ENCODE measurements at regions not wholly inside any gene's neighbourhood (a gene's known extent, or its start where the extent isn't known, plus 50 kb on each side); places are given as distances from the start of the nearest gene placed in this dataset.
A peak's percentile ranks its signal among the peaks of the same experiment; 100 is the strongest.

GRCh38 chr14:87013583-87013982 is 979.4 kb downstream of the GALC start:
- in situ Hi-C loops (cut with HindIII; ENCODE audit: low sequenced_read_pairs): no loop called here
- DNase-seq (ENCODE audit: low read depth): peak; percentile 19
- TF ChIP-seq CTCF (IDR thresholded peaks at IDR 0.05; ENCODE audit: low read depth, low read length, missing control alignments): no peak
- no peak overlapping the region for H3K4me3 ChIP-seq (ENCODE audit: low read depth, low read length)

GRCh38 chr14:87008965-87009364 is 984.0 kb downstream of the GALC start:
- no peak for DNase-seq (ENCODE audit: low read depth)
- H3K4me3 ChIP-seq (ENCODE audit: low read depth, low read length): no peak overlapping the region
- in situ Hi-C loops (cut with HindIII; ENCODE audit: low sequenced_read_pairs): no loop called here
- no peak for TF ChIP-seq CTCF (IDR thresholded peaks at IDR 0.05; ENCODE audit: low read depth, low read length, missing control alignments)

- TF ChIP-seq CTCF (IDR thresholded peaks at IDR 0.05; ENCODE audit: low read depth, low read length, missing control alignments): no peak
- H3K4me3 ChIP-seq (ENCODE audit: low read depth, low read length): no peak overlapping the region
- DNase-seq (ENCODE audit: low read depth): no peak
- in situ Hi-C loops (cut with HindIII; ENCODE audit: low sequenced_read_pairs): no loop called here
Observed at GRCh38 chr14:87005280-87005679, 987.7 kb downstream of the GALC start.

- no peak for DNase-seq (ENCODE audit: low read depth)
- no peak for TF ChIP-seq CTCF (IDR thresholded peaks at IDR 0.05; ENCODE audit: low read depth, low read length, missing control alignments)
- H3K4me3 ChIP-seq (ENCODE audit: low read depth, low read length): no peak overlapping the region
- in situ Hi-C loops (cut with HindIII; ENCODE audit: low sequenced_read_pairs): no loop called here
Observed at GRCh38 chr14:87002776-87003175, 990.2 kb downstream of the GALC start.

GRCh38 chr14:87001333-87001732 is 991.6 kb downstream of the GALC start:
- DNase-seq (ENCODE audit: low read depth): no peak
- in situ Hi-C loops (cut with HindIII; ENCODE audit: low sequenced_read_pairs): no loop called here
- H3K4me3 ChIP-seq (ENCODE audit: low read depth, low read length): no peak overlapping the region
- TF ChIP-seq CTCF (IDR thresholded peaks at IDR 0.05; ENCODE audit: low read depth, low read length, missing control alignments): no peak

- no peak overlapping the region for H3K4me3 ChIP-seq (ENCODE audit: low read depth, low read length)
- in situ Hi-C loops (cut with HindIII; ENCODE audit: low sequenced_read_pairs): no loop called here
- DNase-seq (ENCODE audit: low read depth): no peak
- TF ChIP-seq CTCF (IDR thresholded peaks at IDR 0.05; ENCODE audit: low read depth, low read length, missing control alignments): no peak
Observed at GRCh38 chr14:87000081-87000480, 992.9 kb downstream of the GALC start.

- TF ChIP-seq CTCF (IDR thresholded peaks at IDR 0.05; ENCODE audit: low read depth, low read length, missing control alignments): no peak
- no peak for DNase-seq (ENCODE audit: low read depth)
- no peak overlapping the region for H3K4me3 ChIP-seq (ENCODE audit: low read depth, low read length)
- in situ Hi-C loops (cut with HindIII; ENCODE audit: low sequenced_read_pairs): no loop called here
Observed at GRCh38 chr14:86999036-86999435, 993.9 kb downstream of the GALC start.

All from astrocyte of the cerebellum (primary cell).